ENCODE measurements at regions not wholly inside any gene's neighbourhood (a gene's known extent, or its start where the extent isn't known, plus 50 kb on each side); places are given as distances from the start of the nearest gene placed in this dataset.

GRCh38 chr14:34350903-34351302 lies 111.1 kb downstream of the SPTSSA start:
- no peak for DNase-seq (ENCODE audit: low read depth in 3 of 3, low spot score in 2 of 3)

GRCh38 chr14:34348592-34348991 lies 113.4 kb downstream of the SPTSSA start:
- no peak for DNase-seq (ENCODE audit: low read depth in 3 of 3, low spot score in 2 of 3)

GRCh38 chr14:34347683-34348082 lies 114.4 kb downstream of the SPTSSA start:
- DNase-seq (ENCODE audit: low read depth in 3 of 3, low spot score in 2 of 3): no peak

DNA sequence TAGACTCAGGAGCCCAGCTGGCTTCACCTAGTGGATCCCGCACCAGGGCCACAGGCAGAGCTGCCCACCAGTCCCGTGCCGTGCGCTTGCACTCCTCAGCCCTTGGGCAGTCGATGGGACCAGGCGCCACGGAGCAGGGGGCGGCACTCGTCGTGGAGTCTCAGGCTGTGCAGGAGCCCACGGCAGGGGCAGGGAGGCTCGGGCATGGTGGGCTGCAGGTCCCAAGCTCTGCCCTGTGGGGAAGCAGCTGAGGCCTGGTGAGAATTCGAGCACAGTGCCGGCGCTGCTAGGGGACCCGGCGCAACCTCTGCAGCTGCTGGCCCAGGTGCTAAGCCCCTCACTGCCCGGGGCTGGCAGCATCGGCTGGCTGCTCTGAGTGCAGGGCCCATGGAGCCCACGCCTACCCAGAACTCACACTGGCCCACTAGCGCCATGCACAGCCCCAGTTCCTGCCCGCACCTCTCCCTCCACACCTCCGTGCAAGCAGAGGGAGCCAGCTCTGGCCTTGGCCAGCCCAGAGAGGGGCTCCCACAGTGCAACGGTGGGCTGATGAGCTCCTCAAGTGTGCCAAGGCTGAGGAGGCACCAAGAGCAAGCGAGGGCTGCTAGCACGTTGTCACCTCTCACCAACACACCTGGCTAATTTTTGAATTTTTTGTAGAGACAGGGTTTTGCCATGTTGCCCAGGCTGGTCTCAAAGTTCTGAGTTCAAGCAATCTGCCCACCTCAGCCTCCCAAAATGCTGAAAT lies 116.1 kb downstream of the SPTSSA start:
- no peak for DNase-seq (ENCODE audit: low read depth in 3 of 3, low spot score in 2 of 3)

DNA sequence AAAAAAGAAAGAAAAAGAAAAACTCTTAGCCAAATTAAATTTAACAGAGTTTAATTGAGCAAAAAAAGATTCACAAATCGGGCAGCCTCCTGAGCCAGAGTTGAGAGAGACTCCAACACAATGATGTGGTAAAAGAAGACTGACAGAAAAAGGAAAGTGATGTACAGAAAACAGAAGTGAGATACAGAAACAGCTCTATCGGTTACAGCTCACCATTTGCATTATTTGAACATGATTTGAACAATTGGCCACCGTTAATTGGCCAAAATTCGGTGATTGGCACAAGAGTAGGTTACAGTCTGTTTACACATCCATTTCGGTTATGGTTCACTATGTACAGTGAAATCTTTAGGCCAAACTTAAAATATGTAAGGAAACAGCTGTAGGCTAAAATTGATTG lies 117.7 kb downstream of the SPTSSA start:
- no peak for DNase-seq (ENCODE audit: low read depth in 3 of 3, low spot score in 2 of 3)

- DNase-seq (ENCODE audit: low read depth in 3 of 3, low spot score in 2 of 3): no peak
These were observed 121.9 kb downstream of the SPTSSA start for GRCh38 chr14:34340025-34340625.

DNA sequence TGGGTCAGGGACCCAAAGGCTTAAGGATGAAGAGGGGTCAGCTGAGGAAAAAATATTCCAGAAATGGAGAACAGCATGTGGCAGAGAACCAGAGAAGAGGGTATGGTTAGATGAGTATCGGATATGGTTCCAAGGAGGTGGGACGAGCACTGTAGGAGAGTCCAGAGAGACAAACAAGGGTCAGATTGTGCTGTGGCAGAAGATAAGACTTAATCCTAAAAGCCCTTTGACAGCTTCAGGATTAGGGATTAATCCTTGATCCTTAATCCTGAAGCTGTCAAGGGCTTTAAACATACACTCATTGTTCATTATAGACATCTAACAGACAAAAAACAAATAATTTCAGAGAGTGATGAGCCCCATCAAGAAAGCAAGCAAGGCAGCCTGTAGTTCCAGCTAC lies 124.0 kb downstream of the SPTSSA start:
- no peak for DNase-seq (ENCODE audit: low read depth in 3 of 3, low spot score in 2 of 3)

DNA sequence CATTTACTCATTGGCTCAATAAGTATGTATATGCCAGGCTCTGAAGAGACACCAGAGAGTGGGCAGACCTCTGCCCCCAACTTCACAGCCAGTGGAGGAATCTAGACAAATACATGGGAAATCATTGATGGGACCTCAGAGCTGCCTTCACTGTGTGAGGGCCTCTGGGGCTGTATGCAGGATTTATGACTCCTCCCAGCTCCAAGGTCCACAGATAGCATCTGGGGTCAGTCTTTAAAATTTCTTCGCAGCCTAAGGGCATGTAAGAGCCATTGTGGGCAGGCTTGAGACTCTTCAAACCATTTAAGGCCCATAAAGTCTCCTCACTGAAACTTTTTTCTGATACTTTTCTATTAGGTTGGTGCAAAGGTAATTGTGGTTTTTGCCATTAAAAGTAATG lies 125.5 kb downstream of the SPTSSA start:
- DNase-seq (ENCODE audit: low read depth in 3 of 3, low spot score in 2 of 3): no peak

DNA sequence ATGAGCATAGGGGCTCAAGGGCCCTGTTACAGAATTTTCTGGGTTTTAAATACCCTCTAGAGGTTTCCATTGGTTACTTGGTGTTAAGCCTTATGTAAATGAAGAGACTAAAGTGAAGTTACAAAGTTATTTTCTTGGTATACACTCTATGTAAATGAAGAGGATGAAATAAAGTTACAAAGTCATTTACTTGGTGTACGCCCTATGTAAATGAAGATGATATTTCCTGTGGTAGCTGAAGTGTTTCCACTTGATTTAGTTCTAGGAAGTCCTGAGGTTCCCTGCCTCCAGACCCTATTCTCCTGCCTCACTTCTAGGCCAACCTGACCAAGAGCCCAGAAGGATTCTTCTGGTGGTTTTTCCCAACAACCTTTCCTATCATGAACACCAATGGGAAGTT lies 126.1 kb downstream of the SPTSSA start:
- DNase-seq (ENCODE audit: low read depth in 3 of 3, low spot score in 2 of 3): no peak

GRCh38 chr14:34334329-34334728 lies 127.7 kb downstream of the SPTSSA start:
- no peak for DNase-seq (ENCODE audit: low read depth in 3 of 3, low spot score in 2 of 3)

DNA sequence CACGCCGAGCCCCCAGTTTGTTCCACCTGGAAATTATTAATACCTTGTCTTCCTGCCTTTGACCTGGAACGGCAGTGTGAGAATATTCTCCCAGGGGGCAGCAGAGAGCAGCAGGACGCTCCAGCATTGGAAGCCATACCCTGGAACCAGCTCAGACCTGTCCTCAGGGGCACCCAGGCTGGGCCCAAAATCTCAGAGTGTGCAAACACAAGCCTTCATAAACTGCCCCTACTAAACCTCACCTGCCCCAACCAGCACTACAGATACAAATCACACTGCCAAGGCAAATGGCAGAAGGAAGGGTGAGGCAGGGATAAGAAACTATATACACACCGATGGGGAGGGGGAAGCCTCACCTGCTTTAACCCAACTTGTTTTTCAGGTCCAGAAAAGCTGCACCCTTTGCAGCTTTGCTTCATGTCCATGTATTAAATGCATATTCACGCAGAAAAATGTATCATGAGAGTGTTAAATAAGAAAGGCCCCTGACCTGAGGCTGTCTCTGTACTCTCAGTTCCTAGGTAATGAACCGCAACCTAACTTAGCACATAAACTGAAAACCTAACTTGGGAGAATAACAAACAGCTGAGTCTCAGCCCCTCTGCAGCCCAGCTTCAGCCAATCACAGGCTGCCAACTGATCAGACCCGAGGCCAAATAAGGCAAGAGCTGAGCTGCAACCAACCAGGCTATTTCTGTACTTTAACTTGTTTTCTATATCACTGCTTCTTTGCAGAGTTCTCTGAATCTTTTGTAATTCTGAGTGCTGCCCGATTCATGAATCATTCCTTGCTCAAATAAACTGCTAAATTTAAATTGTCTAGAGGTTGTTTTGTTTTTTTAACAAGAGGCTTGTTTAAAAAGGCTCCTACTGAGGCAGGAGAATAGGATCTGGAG lies 130.1 kb downstream of the SPTSSA start:
- peak in 2 of 3 donors; percentile 29 to 44 for DNase-seq (ENCODE audit: low read depth in 3 of 3, low spot score in 2 of 3)

DNA sequence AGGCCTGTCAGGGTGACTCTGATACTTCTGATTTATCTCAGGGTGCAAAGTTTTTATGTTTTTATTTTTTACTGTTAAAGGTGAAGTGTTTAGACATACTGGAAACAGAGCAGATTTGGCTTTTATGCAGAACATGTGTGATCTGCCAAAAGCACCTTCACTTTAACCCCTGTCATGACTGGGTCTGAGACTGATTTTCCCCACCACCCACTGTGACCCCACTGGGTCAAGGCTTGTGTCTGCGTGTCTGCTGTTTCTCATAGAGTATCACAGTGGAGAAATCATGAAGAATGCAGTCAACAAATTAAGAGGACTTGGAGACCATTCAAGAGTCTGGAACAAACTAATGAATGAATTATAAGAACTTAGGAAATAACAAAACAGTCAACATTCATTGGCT lies 131.2 kb downstream of the SPTSSA start:
- DNase-seq (ENCODE audit: low read depth in 3 of 3, low spot score in 2 of 3): no peak

- no peak for DNase-seq (ENCODE audit: low read depth in 3 of 3, low spot score in 2 of 3)
These were observed 132.7 kb downstream of the SPTSSA start for GRCh38 chr14:34329301-34329700.

GRCh38 chr14:34328178-34328577 lies 133.9 kb downstream of the SPTSSA start:
- DNase-seq (ENCODE audit: low read depth in 3 of 3, low spot score in 2 of 3): no peak

- no peak for DNase-seq (ENCODE audit: low read depth in 3 of 3, low spot score in 2 of 3)
These were observed 136.5 kb downstream of the SPTSSA start for GRCh38 chr14:34325493-34325892.

DNA sequence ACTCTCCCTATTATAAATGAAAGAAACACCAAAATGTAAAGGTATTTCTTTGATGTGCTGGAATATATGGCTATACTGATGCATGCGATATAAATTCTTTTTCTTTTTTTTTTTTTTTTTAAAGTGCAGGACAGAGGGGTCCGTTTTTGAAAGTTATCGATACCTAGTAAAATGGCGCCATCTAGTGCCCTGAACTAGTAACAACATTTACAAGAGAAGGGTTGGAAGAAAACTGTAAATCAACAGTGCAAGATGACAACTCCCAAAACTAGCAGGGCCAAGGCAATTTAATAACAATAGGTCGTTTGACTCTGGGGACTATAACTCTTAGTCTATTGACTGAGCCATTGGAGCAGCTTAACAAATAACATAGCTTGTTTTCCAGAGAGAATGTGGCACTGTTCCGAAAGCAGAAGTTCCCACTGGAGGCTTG lies 137.7 kb downstream of the SPTSSA start:
- DNase-seq (ENCODE audit: low read depth in 3 of 3, low spot score in 2 of 3): no peak

- DNase-seq (ENCODE audit: low read depth in 3 of 3, low spot score in 2 of 3): no peak
These were observed 139.1 kb downstream of the SPTSSA start for GRCh38 chr14:34322940-34323418.

DNA sequence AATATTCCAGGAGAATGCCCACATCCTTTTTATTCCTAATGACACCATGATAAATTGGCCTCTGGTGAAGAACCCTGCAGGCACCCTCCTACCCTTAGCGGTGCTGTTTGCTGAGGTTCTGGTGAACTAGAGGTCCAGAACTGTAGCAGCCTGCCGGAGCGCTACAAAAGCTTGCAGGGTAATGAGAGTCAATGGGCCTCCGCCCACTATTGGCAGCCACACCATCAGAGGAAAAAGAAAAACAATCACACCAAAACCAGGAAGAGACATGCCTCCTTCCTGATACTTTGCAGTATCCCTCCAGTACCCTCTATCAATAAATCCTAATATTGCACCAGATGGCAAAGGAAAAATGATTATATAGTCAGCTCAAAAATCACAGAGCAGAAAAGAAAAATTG lies 142.9 kb downstream of the SPTSSA start:
- DNase-seq (ENCODE audit: low read depth in 3 of 3, low spot score in 2 of 3): no peak

GRCh38 chr14:34318014-34318413 lies 144.0 kb downstream of the SPTSSA start:
- DNase-seq (ENCODE audit: low read depth in 3 of 3, low spot score in 2 of 3): no peak

DNA sequence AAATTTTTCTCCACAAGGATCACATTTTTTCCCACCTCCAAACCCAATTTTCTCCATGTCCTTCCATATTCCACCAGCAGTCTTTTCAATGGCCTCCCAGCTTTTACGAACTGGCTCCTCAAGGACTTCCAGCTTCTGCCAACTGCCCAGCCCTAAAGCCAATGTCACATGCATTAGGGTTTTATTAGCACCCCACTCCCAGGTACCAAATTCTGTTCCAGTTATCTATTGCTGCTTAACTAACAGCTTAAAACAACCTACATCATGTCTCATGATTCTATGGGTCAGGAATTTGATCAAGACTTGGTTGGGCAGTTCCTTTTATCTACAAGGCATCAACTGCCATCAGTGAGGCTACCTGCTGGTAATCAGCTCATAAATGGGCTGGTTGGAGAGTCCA lies 151.3 kb downstream of the SPTSSA start:
- DNase-seq (ENCODE audit: low read depth in 3 of 3, low spot score in 2 of 3): no peak

DNA sequence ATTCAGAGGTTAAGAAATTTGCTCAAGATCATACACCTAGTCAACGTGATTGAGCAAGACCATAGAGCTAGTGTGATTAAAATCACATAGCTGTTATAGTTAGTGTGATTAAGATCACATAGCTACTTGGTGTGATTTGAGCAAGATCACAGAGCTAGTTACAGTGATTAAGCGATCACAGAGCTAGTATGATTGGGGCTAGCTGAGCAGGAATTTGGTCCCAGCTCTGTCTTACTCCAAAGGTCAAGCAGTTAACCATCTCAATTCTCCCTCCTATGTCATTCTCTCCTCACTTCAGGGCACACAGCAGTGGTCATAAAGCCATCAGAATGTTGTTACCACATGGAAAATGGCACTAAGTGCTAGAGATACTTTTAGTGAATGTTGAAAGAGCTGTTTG lies 158.2 kb downstream of the SPTSSA start:
- no peak for DNase-seq (ENCODE audit: low read depth in 3 of 3, low spot score in 2 of 3)
